IPS DF 6.9 (cell line): ENCODE measurements at regions not wholly inside any gene's neighbourhood (a gene's known extent, or its start where the extent isn't known, plus 50 kb on each side); places are given as distances from the start of the nearest gene placed in this dataset.

Experiments
- DNase-seq: peaks from one replicate; pipeline ENCODE4 v3.0.0-alpha.2; 2013; ENCODE audit warnings: low read depth, low spot score
- H3K27ac ChIP-seq: one replicate; pipeline ENCODE4 v1.5.1; 2013; ENCODE audit warnings: low read length, control low read depth
- H3K27me3 ChIP-seq: 2 replicates; pipeline ENCODE4 v1.6.1; 2013; ENCODE audit warnings: mild to moderate bottlenecking, low read length; ENCODE audit not compliant: control insufficient read depth, insufficient read depth
- H3K36me3 ChIP-seq: 2 replicates; pipeline ENCODE4 v1.6.1; 2013; ENCODE audit warnings: low read length; ENCODE audit not compliant: control insufficient read depth, insufficient read depth
- H3K4me1 ChIP-seq: 2 replicates; pipeline ENCODE4 v1.6.1; 2013; ENCODE audit warnings: low read length; ENCODE audit not compliant: control insufficient read depth, insufficient read depth
- H3K4me3 ChIP-seq: 2 replicates; pipeline ENCODE4 v1.5.1; 2013; ENCODE audit warnings: mild to moderate bottlenecking, low read length
- H3K9me3 ChIP-seq: 2 replicates; pipeline ENCODE4 v1.6.1; 2013; ENCODE audit warnings: low read length, inconsistent platforms; ENCODE audit not compliant: control insufficient read depth, insufficient read depth
- WGBS: extraction: QIAGEN DNeasy Blood & Tissue Kit; methylation state at CpG from one replicate; pipeline ENCODE4 v1.1.7; 2013; ENCODE audit warnings: mixed read lengths, missing lambda C conversion rate; ENCODE audit not compliant: insufficient read length, insufficient coverage; 5-methylcytosine and 5-hydroxymethylcytosine counted together

DNA sequence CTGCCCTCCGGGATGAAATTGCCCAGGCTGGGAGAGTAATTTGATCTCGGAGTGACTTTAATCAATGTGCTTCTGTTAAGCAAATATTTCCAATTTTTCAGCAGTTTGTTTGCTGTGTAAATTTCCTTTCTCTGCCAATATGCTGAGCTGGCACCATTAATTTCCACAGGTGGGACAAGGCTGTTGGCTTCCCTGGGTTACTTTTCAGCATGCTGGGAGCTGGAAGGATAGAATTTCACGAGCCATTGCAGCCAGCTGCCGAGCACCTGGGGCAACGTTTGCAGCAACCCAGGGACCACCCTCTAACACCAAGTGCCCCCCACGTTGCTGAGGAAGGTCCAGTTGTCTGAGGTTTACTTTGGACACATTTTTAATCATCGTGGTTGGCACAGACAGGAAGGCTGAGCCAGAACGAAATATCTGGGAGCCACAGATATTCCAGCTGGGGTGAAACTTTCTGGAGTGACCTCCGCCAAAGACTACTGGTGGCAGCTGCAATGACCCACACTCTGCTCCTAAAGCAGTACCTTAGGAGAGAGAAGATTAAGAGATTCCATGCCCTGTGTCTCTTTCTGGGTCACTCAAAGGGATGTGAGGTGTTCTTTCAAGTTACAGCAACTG lies 293.3 kb upstream of the RGMA start:
- Histone ChIP-seq H3K27me3 (no peaks in the 10 kb centered on the region; the same call in 1 of the 2 replicates), H3K36me3 (no peaks in the 10 kb centered on the region), H3K4me3 (no peak overlapping the region), H3K9me3 (no peaks in the 10 kb centered on the region), H3K4me1 (no peaks in the 10 kb centered on the region), H3K27ac (no peak overlapping the region)
- DNase-seq, result no peak
- no CpG with 5 or more reads among the region's 9 CpGs for WGBS

DNA sequence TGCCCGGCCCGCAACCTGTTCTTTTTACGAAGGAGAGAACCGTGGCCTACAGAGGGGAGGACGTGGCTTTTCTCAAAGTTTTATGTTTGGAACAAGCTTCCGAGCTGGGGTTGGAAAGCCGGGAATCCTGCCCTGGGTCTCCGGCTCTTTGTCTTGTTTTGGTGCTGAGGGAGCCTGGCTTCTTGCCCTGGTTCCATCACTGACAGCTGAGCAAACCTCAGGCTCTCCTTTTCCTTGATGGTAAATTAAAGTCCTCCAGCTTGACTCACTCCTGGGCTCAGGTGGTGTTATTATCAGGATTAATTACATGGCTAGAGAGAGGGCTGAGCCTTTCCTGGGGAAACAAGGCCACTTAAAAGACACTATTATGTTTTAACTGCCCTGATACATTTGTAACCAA lies 289.5 kb upstream of the RGMA start:
- no peak overlapping the region for H3K27ac ChIP-seq
- H3K36me3 ChIP-seq, result no peaks in the 10 kb centered on the region
- no CpG with 5 or more reads among the region's 8 CpGs for WGBS
- H3K4me3 ChIP-seq, result no peak overlapping the region
- no peaks in the 10 kb centered on the region for H3K4me1 ChIP-seq
- H3K9me3 ChIP-seq, result no peaks in the 10 kb centered on the region
- no peak for DNase-seq
- no peaks in the 10 kb centered on the region for H3K27me3 ChIP-seq

DNA sequence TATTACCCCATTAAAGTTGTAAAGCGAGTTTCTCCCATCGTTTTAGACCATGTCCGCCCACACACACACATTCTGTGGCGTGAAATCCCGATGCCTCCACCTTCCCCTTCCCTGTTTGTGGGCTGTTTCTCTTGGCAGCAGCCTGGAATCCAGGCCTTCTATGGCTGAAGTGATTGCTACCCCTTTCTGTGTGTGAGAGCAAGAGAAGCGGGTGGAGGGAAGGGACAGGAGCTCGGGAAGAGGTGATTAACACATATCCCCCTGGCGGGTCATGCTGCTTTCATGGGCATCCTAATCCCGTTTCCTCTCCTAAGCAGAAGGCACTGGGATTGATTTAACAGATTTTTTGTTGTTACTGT lies 283.8 kb upstream of the RGMA start:
- Histone ChIP-seq H3K27me3 (no peaks in the 10 kb centered on the region), H3K36me3 (no peaks in the 10 kb centered on the region), H3K27ac (no peak overlapping the region), H3K4me1 (0 out of 2 replicates have a peak, but pooled peaks cover 2% of the 10 kb centered on the region), H3K9me3 (no peaks in the 10 kb centered on the region), H3K4me3 (no peak overlapping the region)
- no CpG with 5 or more reads among the region's 9 CpGs for WGBS
- no peak for DNase-seq

DNA sequence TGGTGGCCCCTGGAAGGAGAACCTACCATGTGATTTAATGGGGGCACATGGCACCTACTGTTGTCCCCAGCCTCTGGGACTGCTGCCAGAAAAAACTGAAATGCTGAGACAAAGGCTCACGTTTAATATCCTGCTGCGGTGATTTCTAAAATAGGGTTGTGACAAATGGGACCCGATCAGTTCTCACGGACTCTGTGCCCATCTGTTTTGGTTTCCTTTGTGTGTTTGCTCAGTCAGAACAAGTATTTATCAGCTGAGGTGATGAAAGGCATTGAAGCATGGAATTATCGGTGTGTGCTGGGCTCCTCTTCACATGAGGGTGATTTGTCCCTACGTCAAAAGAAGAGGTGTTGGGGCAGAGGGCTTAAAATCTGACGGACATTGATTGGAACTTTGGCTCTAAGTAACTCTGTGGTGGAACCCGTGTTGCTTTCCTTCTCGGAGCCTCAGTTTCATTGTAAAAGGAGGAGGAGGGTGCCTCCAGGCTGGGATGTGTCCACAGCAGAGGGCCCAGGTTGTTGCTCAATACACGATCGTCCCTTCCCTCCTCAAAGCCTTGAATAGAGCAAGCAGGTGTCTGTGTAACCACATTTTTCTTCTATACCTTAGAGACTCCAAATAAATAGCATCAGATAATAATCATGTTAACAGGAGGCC lies 283.3 kb upstream of the RGMA start:
- Histone ChIP-seq H3K4me3 (no peak overlapping the region), H3K9me3 (no peaks in the 10 kb centered on the region), H3K27ac (no peak overlapping the region), H3K27me3 (no peaks in the 10 kb centered on the region), H3K4me1 (0 out of 2 replicates have a peak, but pooled peaks cover 2% of the 10 kb centered on the region), H3K36me3 (no peaks in the 10 kb centered on the region)
- no peak for DNase-seq
- WGBS, result no CpG with 5 or more reads among the region's 11 CpGs

DNA sequence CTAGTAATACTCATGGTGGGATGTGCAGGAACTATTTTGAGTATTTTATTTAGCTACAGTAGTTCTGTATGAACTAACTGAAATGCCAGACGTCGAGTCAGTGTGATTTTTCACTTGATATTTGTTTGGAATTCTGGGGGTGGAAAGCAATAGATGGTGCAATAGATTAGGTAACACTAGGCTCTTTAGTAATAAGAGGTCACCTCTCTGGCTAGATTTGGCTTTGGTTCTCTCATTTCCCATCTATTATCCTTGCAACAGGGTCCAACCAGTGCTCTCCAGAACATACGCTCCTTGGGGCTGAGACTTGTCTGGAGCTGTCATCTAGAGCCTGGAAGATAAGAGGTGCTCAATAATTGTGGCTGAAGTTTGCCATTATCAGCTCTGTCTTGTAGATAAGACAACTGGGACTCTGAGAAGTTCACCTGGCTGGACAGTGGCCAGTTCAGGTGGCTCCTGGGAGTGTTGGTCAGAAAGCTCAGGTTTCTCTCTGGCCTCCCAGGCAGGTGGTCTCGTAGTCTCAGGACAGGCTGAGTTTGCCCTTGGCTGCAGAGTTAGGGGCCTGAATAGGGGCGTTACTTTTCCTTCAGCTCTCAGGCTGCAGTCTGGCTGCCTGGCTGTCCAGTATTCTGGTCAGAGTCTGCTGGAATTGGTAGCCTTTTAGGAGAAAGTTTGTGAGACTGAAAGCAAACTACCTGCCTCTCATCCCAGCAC lies 277.5 kb upstream of the RGMA start:
- Histone ChIP-seq H3K27ac (no peak overlapping the region), H3K36me3 (no peaks in the 10 kb centered on the region), H3K4me3 (no peak overlapping the region), H3K27me3 (peaks cover 5% of the 10 kb centered on the region; the same call in 1 of the 2 replicates), H3K9me3 (no peaks in the 10 kb centered on the region), H3K4me1 (peaks cover 10% of the 10 kb centered on the region)
- DNase-seq, result no peak
- WGBS, result no CpG with 5 or more reads among the region's 5 CpGs

DNA sequence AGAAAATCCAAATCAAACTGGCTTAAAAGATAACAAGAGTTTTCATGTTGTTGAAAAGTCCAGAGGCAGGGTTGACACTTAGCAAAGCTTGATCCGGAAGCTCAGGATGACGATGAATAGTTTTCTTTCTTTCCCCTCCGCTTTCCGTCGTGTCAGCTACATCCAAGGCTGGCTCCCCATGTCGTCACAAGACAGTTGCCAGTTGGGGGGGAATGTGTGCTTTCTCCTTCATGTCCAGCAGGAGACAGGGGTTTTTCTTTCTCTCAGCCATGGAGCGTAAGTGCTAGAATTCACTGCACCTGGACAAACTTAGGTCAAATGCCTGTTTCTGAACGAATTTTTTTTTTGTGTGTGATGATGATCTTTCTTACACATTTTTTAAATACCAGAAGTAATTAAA lies 273.8 kb upstream of the RGMA start:
- Histone ChIP-seq H3K27ac (no peak overlapping the region), H3K27me3 (peaks cover 15% of the 10 kb centered on the region; the same call in 1 of the 2 replicates), H3K36me3 (no peaks in the 10 kb centered on the region), H3K4me3 (no peak overlapping the region), H3K9me3 (no peaks in the 10 kb centered on the region), H3K4me1 (peaks cover 8% of the 10 kb centered on the region)
- no peak for DNase-seq
- no CpG with 5 or more reads among the region's 8 CpGs for WGBS

DNA sequence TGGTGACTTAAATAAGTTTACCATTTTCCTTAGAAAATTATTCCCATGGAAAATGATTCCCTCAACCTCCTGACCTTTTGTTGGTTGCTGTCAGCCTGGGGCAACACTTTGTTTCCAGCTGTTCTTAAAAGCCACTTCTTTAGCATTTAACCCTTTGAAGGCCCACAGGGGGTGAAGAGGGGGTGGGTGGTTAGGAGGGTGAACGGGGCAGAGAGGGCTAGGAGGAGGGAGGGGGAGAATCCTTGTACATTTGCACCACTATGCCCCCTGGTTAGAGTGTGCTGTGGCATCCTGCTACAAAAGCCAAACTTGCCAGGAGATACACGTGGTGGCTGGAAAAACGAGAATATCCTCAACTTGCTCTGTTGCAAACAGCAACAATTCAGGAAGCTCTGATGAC lies 273.2 kb upstream of the RGMA start:
- Histone ChIP-seq H3K4me1 (peaks cover 8% of the 10 kb centered on the region), H3K27ac (no peak overlapping the region), H3K36me3 (no peaks in the 10 kb centered on the region), H3K4me3 (no peak overlapping the region), H3K9me3 (no peaks in the 10 kb centered on the region), H3K27me3 (peaks cover 15% of the 10 kb centered on the region; the same call in 1 of the 2 replicates)
- DNase-seq, result no peak
- no CpG with 5 or more reads among the region's 3 CpGs for WGBS

DNA sequence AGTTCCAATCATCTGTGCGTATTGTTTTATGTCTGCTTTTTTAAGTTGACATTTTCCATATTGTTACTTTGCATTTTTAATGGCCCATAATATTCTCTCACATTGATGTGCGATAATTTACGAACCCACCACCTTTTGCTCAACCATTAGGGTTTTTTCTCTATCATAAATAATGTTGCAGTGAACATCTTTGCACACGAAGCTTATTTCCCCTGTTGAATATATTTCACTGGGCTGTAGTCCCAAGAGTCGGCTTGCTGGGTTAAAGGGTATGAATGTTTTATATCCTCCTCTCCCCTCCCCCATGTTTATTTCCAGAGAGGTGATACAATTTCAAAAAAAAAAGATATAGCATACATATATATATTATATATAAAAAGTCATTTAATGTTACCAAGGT lies 272.7 kb upstream of the RGMA start:
- DNase-seq, result no peak
- peaks cover 6% of the 10 kb centered on the region for H3K4me1 ChIP-seq
- no peak overlapping the region for H3K27ac ChIP-seq
- H3K9me3 ChIP-seq, result no peaks in the 10 kb centered on the region
- WGBS, result no CpG with 5 or more reads among the region's 5 CpGs
- no peak overlapping the region for H3K4me3 ChIP-seq
- peaks cover 15% of the 10 kb centered on the region; the same call in 1 of the 2 replicates for H3K27me3 ChIP-seq
- no peaks in the 10 kb centered on the region for H3K36me3 ChIP-seq

DNA sequence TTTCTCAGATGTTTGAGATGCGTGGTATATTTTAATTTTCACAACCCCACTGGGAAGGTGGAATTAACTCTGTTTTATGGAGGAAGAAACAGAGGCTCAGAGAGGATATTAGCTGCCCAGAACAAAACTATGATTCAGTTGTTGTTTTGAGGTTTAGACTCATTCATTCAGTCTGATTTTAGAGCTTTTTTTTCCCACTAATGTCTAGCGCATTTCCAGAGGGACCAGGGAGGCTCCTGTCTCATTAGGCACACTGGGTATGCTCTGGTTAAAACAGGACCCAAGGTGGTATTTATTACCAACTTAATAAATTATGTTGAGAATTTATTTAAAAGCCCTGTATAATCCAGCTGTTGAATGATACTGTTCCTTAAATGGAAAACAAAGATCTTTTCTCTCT lies 272.0 kb upstream of the RGMA start:
- DNase-seq, result no peak
- Histone ChIP-seq H3K36me3 (no peaks in the 10 kb centered on the region), H3K4me1 (peaks cover 3% of the 10 kb centered on the region; the same call in 1 of the 2 replicates), H3K27me3 (peaks cover 13% of the 10 kb centered on the region; the same call in 1 of the 2 replicates), H3K9me3 (no peaks in the 10 kb centered on the region), H3K4me3 (no peak overlapping the region), H3K27ac (no peak overlapping the region)
- no CpG with 5 or more reads among the region's 2 CpGs for WGBS

DNA sequence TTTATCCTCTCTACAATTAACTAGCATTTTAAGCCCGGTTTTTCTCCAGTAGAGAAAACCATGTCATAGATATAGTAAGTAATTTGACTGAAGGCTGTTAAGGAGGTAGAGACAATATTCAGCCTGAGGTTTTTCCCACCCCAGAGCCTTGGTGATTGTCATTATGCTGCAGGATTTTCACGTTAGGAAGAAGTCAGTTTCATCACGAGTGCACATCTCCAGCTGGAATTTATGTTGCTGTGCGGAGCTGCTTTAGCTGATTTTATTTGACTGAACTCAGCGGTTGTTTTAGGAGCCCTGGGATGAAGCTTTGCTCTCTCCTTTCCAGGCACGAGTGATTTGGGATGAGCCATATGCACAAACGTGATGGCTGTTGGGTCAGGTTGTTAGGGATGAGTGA lies 271.3 kb upstream of the RGMA start:
- no peaks in the 10 kb centered on the region for H3K9me3 ChIP-seq
- no peaks in the 10 kb centered on the region for H3K36me3 ChIP-seq
- peaks cover 10% of the 10 kb centered on the region; the same call in 1 of the 2 replicates for H3K27me3 ChIP-seq
- no peak overlapping the region for H3K27ac ChIP-seq
- peaks cover 3% of the 10 kb centered on the region; the same call in 1 of the 2 replicates for H3K4me1 ChIP-seq
- no CpG with 5 or more reads among the region's 7 CpGs for WGBS
- no peak overlapping the region for H3K4me3 ChIP-seq
- no peak for DNase-seq
